ENCODE measurements at regions not wholly inside any gene's neighbourhood (a gene's known extent, or its start where the extent isn't known, plus 50 kb on each side); places are given as distances from the start of the nearest gene placed in this dataset.
"Not testable (repeated sequence)": the region's sequence is repeated elsewhere in the genome, so short reads cannot be mapped to it uniquely, and the experiment has no call there.

DNA sequence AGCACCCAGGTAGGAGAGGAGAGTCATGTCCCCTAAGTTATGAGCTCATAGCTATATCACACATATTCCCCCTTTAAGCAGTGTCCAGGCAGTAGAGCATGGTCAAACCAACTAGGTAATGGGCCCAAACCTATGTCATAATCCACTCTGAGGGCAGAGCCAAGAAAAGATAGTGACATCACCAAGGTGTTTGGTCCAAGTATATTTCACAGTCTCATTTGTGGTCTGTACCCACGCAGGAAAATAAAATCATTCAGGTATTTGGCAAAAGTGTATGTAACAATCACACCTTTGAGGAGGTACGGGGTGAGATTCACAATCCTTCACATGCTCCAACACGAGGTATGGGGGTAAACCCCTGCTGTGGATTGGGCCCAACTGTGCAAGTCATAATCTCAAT lies 2112.8 kb downstream of the TP53TG3F start:
- TF ChIP-seq, protein P1, sequence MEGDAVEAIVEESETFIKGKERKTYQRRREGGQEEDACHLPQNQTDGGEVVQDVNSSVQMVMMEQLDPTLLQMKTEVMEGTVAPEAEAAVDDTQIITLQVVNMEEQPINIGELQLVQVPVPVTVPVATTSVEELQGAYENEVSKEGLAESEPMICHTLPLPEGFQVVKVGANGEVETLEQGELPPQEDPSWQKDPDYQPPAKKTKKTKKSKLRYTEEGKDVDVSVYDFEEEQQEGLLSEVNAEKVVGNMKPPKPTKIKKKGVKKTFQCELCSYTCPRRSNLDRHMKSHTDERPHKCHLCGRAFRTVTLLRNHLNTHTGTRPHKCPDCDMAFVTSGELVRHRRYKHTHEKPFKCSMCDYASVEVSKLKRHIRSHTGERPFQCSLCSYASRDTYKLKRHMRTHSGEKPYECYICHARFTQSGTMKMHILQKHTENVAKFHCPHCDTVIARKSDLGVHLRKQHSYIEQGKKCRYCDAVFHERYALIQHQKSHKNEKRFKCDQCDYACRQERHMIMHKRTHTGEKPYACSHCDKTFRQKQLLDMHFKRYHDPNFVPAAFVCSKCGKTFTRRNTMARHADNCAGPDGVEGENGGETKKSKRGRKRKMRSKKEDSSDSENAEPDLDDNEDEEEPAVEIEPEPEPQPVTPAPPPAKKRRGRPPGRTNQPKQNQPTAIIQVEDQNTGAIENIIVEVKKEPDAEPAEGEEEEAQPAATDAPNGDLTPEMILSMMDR (IDR thresholded peaks at IDR 0.05; ENCODE audit: insufficient read depth, low read length, missing control alignments), result no peak
- no peak for DNase-seq (ENCODE audit: low read depth, low spot score)
- POLR2A ChIA-PET, result no interaction called here
- no peak overlapping the region for H3K4me3 ChIP-seq (ENCODE audit: low read depth, low read length)
- CTCF ChIA-PET, result no interaction called here

DNA sequence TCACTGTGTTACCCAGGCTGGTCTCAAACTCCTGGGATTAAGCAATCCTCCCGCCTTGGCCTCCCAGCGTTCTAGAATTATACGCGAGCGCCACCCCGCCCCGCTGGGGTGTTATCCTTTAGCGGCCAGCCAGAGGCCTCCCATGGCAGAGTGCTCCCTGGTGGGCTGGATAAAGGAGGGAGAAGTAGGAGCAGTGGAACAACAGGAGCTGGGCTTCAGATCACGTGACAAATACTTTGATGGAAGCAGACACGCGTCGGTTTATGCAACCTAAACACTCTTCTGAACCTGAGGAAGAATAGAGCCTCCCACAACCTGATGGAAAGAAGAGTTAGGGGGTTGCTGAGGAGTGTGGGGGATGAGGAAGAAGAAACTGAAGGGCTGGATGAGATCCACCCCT lies 2114.0 kb downstream of the TP53TG3F start:
- CTCF ChIA-PET, result no interaction called here
- POLR2A ChIA-PET, result no interaction called here
- TF ChIP-seq, protein P1 (IDR thresholded peaks at IDR 0.05; ENCODE audit: insufficient read depth, low read length, missing control alignments), result no peak
- no peak for DNase-seq (ENCODE audit: low read depth, low spot score)
- H3K4me3 ChIP-seq (ENCODE audit: low read depth, low read length), result no peak overlapping the region

DNA sequence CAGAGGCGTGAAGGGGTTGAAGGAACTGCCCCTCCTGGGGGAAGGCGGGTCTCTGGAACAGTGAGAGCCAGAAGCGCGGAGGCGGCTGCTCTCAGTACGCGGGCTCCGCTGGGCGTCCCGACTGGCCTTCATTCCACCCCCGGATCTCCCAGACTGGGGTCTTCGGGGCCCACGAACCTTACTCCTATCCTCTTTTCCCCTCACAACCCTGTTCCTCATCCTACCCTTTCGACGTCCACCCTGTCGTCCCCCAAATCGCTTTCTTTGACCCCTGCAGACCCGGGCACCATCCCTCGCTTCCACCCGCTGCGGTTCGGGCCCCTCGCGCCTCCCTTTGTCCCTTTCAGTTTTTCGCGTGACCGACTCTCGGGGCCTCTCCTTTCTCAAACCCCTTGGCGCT lies 2114.6 kb downstream of the TP53TG3F start:
- ChIA-PET CTCF (no interaction called here), POLR2A (no interaction called here)
- no peak for DNase-seq (ENCODE audit: low read depth, low spot score)
- TF ChIP-seq, protein P1 (IDR thresholded peaks at IDR 0.05; ENCODE audit: insufficient read depth, low read length, missing control alignments), result no peak
- H3K4me3 ChIP-seq (ENCODE audit: low read depth, low read length), result no peak overlapping the region

DNA sequence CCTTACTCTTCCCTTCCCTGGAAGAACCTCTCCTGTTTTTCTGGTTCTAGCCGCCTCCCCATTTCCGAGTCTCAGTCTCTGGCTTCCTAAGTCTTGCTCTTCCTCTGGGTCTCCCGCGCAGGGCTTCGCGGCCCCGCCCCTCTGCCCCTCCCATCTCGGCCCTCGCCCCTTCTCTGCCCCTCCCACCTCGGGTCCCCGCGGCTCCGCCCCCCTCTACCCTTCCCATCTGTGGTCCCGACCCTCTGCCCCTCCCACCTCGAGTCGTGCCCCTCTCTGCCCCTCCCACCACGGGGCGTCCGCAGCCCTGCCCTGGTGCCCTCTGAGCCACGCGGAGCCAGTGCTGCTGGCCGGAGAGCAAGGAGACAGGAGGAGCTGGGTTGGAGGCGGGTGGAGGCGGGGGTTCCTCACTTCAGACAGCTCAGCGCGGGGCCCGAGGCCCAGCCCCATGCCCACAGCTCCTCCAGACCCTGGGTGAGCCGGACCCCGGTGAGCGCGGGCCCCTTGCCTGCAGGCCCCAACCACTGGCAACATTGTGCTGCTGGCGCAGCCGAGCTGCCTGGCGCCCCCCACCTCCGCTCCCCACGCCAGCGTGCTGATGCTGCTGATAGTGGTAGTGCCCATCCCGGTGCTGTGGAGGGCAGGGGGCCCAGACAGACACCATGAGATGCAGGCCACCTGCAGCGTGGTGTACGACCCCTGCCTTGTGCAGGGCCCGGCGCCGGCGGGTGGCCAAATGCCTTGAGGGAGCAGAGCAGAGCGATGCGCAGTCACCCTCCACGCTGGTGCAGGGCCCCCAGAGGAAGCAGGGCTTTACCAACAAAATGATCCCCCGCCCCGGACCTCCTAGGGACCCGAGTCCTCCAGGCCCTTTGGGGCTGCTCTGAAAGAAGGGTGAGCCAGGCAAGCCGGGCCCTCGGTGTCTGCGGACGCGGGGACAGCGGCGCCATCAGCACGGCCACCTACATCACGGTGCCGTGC lies 2115.3 kb downstream of the TP53TG3F start:
- CTCF ChIA-PET, result no interaction called here
- H3K4me3 ChIP-seq (ENCODE audit: low read depth, low read length), result no peak overlapping the region
- no peak for DNase-seq (ENCODE audit: low read depth, low spot score)
- TF ChIP-seq, protein P1 (IDR thresholded peaks at IDR 0.05; ENCODE audit: insufficient read depth, low read length, missing control alignments), result no peak
- POLR2A ChIA-PET, result no interaction called here

DNA sequence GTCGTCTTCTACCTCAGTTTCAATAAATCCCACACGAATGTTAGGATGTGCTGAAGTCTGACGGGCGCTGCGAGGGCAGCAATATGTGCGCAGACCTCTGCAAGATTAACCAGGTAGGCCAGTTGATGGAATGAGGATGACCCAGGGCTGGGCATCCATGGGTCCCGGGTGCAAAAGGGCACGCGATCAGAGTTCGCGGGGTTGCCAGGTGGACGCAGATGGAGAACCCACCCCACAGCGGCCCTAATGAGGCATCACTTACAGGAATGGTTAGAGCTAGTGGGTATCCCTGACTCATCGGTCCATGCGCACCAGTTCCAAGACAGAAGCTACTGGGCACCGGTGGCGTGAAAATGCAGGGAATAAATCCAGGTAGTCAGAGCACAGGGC lies 2116.0 kb downstream of the TP53TG3F start:
- ChIA-PET CTCF (no interaction called here), POLR2A (no interaction called here)
- H3K4me3 ChIP-seq (ENCODE audit: low read depth, low read length), result no peak overlapping the region
- TF ChIP-seq, protein P1 (IDR thresholded peaks at IDR 0.05; ENCODE audit: insufficient read depth, low read length, missing control alignments), result no peak
- no peak for DNase-seq (ENCODE audit: low read depth, low spot score)

DNA sequence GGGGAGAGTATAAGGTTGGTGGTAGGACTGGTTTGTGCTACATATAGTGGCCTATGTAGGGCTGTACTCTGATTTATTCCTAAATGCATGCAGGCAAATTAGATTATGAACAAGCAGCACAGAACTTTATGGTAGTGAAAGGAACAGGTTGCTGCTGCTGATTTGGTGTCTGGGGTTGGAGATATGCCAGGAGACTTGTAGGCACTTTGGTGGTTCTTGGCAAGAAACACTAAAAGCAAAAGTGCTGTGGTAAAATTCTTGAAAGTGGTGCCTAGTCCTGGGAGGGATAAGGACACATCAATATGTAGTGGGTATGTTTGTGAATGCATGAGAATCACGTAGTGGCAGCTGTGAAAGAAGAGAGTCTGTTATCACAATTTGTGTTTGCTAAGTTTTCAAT lies 2126.0 kb downstream of the TP53TG3F start:
- POLR2A ChIA-PET, result no interaction called here
- no peak overlapping the region for H3K4me3 ChIP-seq (ENCODE audit: low read depth, low read length)
- TF ChIP-seq, protein P1 (IDR thresholded peaks at IDR 0.05; ENCODE audit: insufficient read depth, low read length, missing control alignments), result no peak
- CTCF ChIA-PET, result no interaction called here
- no peak for DNase-seq (ENCODE audit: low read depth, low spot score)

DNA sequence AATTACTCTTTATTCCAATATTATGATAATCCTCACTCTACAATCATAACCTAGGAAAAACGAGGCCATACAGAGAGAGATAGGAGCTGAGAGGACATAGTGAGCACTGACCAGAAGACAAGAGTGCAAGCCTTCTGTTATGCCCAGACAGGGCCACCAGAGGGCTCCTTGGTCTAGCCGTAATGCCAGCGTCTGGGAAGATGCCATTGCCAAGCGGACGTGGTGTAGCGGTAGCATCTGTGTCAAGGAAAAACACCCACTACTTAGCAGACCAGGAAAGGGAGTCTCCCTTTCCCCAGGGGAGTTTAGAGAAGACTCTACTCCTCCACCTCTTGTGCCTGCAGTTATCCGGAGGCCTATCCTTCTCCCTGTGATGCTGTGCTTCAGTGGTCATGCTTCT lies 2131.5 kb downstream of the TP53TG3F start:
- DNase-seq (ENCODE audit: low read depth, low spot score); CTCF ChIA-PET; POLR2A ChIA-PET; H3K4me3 ChIP-seq (ENCODE audit: low read depth, low read length): not testable (repeated sequence)

Measured in AG04449 (cell line).